NB4 (cell line): ENCODE measurements at regions not wholly inside any gene's neighbourhood (a gene's known extent, or its start where the extent isn't known, plus 50 kb on each side); places are given as distances from the start of the nearest gene placed in this dataset.

Experiments used
- MYC ChIP-seq: IDR thresholded peaks from 2 replicates; pipeline ENCODE4 v1.6.1; 2011; ENCODE audit warnings: low read depth, low read length
- TF ChIP-seq, protein P1 (sequence below): IDR thresholded peaks from one replicate; pipeline ENCODE4 v1.5.1; 2012; ENCODE audit warnings: low read depth, low read length

DNA sequence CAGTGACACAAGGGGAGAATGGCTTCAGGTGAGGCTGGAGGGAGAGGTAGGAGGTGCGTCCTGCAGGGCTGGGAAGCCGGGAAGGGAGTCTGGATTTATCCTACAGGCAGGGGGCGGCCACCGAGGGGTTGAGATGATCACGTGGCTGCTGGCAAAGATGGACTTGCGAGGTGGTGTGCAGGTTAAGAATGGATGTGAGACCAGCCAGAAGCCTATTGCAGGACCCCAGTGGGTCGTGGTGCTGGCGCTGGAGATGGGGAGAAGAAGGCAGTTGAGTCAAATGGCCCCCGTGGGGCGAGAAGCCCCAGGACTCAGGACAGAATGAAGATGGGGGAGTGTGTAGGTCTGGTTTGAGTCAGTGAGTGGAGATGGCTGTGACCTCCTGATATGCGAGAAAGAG, 183.1 kb downstream of the FAM43A start:
- TF ChIP-seq, protein P1, sequence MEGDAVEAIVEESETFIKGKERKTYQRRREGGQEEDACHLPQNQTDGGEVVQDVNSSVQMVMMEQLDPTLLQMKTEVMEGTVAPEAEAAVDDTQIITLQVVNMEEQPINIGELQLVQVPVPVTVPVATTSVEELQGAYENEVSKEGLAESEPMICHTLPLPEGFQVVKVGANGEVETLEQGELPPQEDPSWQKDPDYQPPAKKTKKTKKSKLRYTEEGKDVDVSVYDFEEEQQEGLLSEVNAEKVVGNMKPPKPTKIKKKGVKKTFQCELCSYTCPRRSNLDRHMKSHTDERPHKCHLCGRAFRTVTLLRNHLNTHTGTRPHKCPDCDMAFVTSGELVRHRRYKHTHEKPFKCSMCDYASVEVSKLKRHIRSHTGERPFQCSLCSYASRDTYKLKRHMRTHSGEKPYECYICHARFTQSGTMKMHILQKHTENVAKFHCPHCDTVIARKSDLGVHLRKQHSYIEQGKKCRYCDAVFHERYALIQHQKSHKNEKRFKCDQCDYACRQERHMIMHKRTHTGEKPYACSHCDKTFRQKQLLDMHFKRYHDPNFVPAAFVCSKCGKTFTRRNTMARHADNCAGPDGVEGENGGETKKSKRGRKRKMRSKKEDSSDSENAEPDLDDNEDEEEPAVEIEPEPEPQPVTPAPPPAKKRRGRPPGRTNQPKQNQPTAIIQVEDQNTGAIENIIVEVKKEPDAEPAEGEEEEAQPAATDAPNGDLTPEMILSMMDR, result no peak
- TF ChIP-seq MYC, result no peak
